ENCODE measurements at regions not wholly inside any gene's neighbourhood (a gene's known extent, or its start where the extent isn't known, plus 50 kb on each side); places are given as distances from the start of the nearest gene placed in this dataset.
"Not testable (repeated sequence)": the region's sequence is repeated elsewhere in the genome, so short reads cannot be mapped to it uniquely, and the experiment has no call there.

GRCh38 chrX:9271789-9272525 is 192.9 kb upstream of the TBL1X start:
- no peak for DNase-seq

- no peak for DNase-seq
Measured at GRCh38 chrX:9273744-9274143, 191.1 kb upstream of the TBL1X start.

- no peak for DNase-seq
Measured at GRCh38 chrX:9278475-9279233, 186.2 kb upstream of the TBL1X start.

GRCh38 chrX:9279234-9279544 is 185.7 kb upstream of the TBL1X start:
- DNase-seq = no peak

GRCh38 chrX:9280831-9281230 is 184.0 kb upstream of the TBL1X start:
- no peak for DNase-seq

- DNase-seq = no peak
Measured at GRCh38 chrX:9282325-9282724, 182.5 kb upstream of the TBL1X start.

GRCh38 chrX:9285342-9285771 is 179.5 kb upstream of the TBL1X start:
- DNase-seq = no peak

GRCh38 chrX:9286234-9286633 is 178.6 kb upstream of the TBL1X start:
- DNase-seq = no peak

GRCh38 chrX:9291629-9292028 is 173.2 kb upstream of the TBL1X start:
- DNase-seq = no peak

- DNase-seq = no peak
Measured at GRCh38 chrX:9293051-9293496, 171.8 kb upstream of the TBL1X start.

- no peak for DNase-seq
Measured at GRCh38 chrX:9293903-9294302, 171.0 kb upstream of the TBL1X start.

- no peak for DNase-seq
Measured at GRCh38 chrX:9295551-9295950, 169.3 kb upstream of the TBL1X start.

GRCh38 chrX:9298221-9298620 is 166.6 kb upstream of the TBL1X start:
- no peak for DNase-seq

GRCh38 chrX:9299681-9300080 is 165.2 kb upstream of the TBL1X start:
- DNase-seq = not testable (repeated sequence)

GRCh38 chrX:9301836-9302235 is 163.0 kb upstream of the TBL1X start:
- no peak for DNase-seq

GRCh38 chrX:9302381-9302780 is 162.5 kb upstream of the TBL1X start:
- DNase-seq = no peak

GRCh38 chrX:9308426-9308825 is 156.4 kb upstream of the TBL1X start:
- no peak for DNase-seq

GRCh38 chrX:9310616-9311015 is 154.2 kb upstream of the TBL1X start:
- DNase-seq = no peak

- DNase-seq = no peak
Measured at GRCh38 chrX:9311421-9312160, 153.3 kb upstream of the TBL1X start.

- DNase-seq = no peak
Measured at GRCh38 chrX:9312922-9313867, 151.7 kb upstream of the TBL1X start.

- no peak for DNase-seq
Measured at GRCh38 chrX:9315086-9315485, 149.8 kb upstream of the TBL1X start.

GRCh38 chrX:9316096-9316495 is 148.8 kb upstream of the TBL1X start:
- no peak for DNase-seq

GRCh38 chrX:9317176-9317575 is 147.7 kb upstream of the TBL1X start:
- no peak for DNase-seq
